Liver (tissue), 3 donors: ENCODE measurements at regions not wholly inside any gene's neighbourhood (a gene's known extent, or its start where the extent isn't known, plus 50 kb on each side); places are given as distances from the start of the nearest gene placed in this dataset.

Experiments used
- EGR1 ChIP-seq, 2 donors: IDR thresholded peaks; 2 replicates each; pipeline ENCODE4 v1.6.1; 2016 to 2018; ENCODE audit warnings: antibody characterized with exemption in 2 of 2, low read depth in 2 of 2
- FOXA1 ChIP-seq: IDR thresholded peaks from 2 replicates; pipeline ENCODE4 v1.6.1; 2016; ENCODE audit warnings: antibody characterized with exemption
- GABPA ChIP-seq, 2 donors: IDR thresholded peaks in 1 of 2; conservative IDR thresholded peaks in 1 of 2; 2 replicates each; pipeline ENCODE4 v1.6.1; 2016; ENCODE audit warnings: antibody characterized with exemption in 2 of 2, mild to moderate bottlenecking in 1 of 2, moderate library complexity in 1 of 2
- JUND ChIP-seq, 2 donors: IDR thresholded peaks; 2 replicates each; pipeline ENCODE4 v1.6.1; 2016; ENCODE audit warnings: antibody characterized with exemption in 2 of 2
- RAD21 ChIP-seq, 2 donors: IDR thresholded peaks; 2 replicates each; pipeline ENCODE4 v1.6.1; 2016; ENCODE audit warnings: antibody characterized with exemption in 2 of 2, mild to moderate bottlenecking in 2 of 2
- RXRA ChIP-seq, 2 donors: IDR thresholded peaks; 2 replicates each; pipeline ENCODE4 v1.6.1; 2017 to 2018; ENCODE audit warnings: antibody characterized with exemption in 2 of 2, mild to moderate bottlenecking in 1 of 2
- SP1 ChIP-seq: IDR thresholded peaks from 2 replicates; pipeline ENCODE4 v1.6.1; 2018; ENCODE audit warnings: antibody characterized with exemption, mild to moderate bottlenecking
- TAF1 ChIP-seq: conservative IDR thresholded peaks from 2 replicates; pipeline ENCODE4 v1.6.1; 2016; ENCODE audit warnings: antibody characterized with exemption, mild to moderate bottlenecking
- YY1 ChIP-seq: IDR thresholded peaks from 2 replicates; pipeline ENCODE4 v1.6.1; 2016; ENCODE audit warnings: antibody characterized with exemption, mild to moderate bottlenecking
- TF ChIP-seq, protein P1 (sequence below): fragments of 150-350 bp; IDR thresholded peaks from 2 replicates; pipeline ENCODE4 v1.5.1; 2017; ENCODE audit warnings: improper control_type of control experiment, low read depth, low read length; ENCODE audit not compliant: missing input control
- TF ChIP-seq, protein P2 (sequence below): IDR thresholded peaks from 2 replicates; pipeline ENCODE4 v1.6.1; 2016; ENCODE audit warnings: antibody characterized with exemption
- TF ChIP-seq, protein P3 (sequence below): IDR thresholded peaks from 2 replicates; pipeline ENCODE4 v1.6.1; 2016; ENCODE audit warnings: antibody characterized with exemption
- TF ChIP-seq, protein P4 (sequence below): IDR thresholded peaks from 2 replicates; pipeline ENCODE4 v1.6.1; 2016; ENCODE audit warnings: antibody characterized with exemption, mild to moderate bottlenecking
- TF ChIP-seq, protein P5 (sequence below): IDR thresholded peaks from 2 replicates; pipeline ENCODE4 v1.6.1; 2016; ENCODE audit warnings: antibody characterized with exemption
- donor health status: healthy.
- donor health status: healthy.

DNA sequence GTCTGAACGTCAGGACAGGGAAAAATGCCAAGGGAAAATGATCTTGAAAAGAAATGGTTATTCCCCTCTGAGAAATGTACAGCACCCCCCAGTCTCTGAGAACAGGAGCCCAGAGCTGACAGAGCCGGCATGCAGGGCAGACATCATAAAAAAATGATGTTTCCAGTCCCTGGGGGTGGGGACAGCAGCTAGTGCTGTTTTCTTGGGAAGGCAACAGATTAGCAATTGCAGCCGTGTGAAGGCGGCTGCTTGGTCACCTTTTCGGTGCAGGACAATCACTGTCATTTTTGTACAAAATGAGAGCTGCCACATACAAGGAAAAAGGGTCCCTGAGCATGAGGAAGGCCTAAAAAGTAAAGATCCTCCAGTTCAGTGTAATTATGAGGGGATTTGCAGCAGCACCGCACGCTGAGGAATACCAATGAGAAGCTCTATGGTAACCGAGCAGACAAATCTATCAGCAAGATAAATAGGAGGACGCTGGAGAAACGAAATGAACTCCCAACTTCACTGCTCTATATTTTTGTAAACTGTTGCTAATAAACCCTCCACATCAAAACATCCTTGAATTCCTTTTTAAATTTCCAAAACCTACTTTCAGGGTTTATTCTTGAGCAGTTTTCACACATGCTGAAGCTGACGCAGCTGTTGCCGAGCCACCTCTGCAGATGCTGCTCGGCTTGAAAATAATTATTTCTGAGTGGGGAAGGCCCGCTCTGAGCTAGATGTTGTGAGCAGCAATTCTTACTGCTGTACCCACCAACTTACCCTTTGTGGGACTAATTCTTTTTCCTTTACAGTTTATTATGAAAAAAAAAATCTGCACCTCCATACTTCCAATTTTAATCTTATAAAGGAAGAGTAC lies 98.2 kb upstream of the NEBL start:
- TF ChIP-seq, protein P1, sequence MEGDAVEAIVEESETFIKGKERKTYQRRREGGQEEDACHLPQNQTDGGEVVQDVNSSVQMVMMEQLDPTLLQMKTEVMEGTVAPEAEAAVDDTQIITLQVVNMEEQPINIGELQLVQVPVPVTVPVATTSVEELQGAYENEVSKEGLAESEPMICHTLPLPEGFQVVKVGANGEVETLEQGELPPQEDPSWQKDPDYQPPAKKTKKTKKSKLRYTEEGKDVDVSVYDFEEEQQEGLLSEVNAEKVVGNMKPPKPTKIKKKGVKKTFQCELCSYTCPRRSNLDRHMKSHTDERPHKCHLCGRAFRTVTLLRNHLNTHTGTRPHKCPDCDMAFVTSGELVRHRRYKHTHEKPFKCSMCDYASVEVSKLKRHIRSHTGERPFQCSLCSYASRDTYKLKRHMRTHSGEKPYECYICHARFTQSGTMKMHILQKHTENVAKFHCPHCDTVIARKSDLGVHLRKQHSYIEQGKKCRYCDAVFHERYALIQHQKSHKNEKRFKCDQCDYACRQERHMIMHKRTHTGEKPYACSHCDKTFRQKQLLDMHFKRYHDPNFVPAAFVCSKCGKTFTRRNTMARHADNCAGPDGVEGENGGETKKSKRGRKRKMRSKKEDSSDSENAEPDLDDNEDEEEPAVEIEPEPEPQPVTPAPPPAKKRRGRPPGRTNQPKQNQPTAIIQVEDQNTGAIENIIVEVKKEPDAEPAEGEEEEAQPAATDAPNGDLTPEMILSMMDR = no peak
- TF ChIP-seq FOXA1 (no peak), YY1 (no peak), TAF1 (no peak), RAD21 (IDR thresholded peaks at IDR 0.05) (no peak), GABPA (IDR thresholded peaks at IDR 0.05 in 1 of 2, conservative IDR thresholded peaks at IDR 0.05 in 1 of 2) (no peak), RXRA (IDR thresholded peaks at IDR 0.05) (no peak), EGR1 (IDR thresholded peaks at IDR 0.05; ENCODE audit: low read depth in 2 of 2) (no peak), JUND (IDR thresholded peaks at IDR 0.05) (no peak), SP1 (no peak)
- TF ChIP-seq, protein P2, sequence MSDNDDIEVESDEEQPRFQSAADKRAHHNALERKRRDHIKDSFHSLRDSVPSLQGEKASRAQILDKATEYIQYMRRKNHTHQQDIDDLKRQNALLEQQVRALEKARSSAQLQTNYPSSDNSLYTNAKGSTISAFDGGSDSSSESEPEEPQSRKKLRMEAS = no peak
- TF ChIP-seq, protein P3, sequence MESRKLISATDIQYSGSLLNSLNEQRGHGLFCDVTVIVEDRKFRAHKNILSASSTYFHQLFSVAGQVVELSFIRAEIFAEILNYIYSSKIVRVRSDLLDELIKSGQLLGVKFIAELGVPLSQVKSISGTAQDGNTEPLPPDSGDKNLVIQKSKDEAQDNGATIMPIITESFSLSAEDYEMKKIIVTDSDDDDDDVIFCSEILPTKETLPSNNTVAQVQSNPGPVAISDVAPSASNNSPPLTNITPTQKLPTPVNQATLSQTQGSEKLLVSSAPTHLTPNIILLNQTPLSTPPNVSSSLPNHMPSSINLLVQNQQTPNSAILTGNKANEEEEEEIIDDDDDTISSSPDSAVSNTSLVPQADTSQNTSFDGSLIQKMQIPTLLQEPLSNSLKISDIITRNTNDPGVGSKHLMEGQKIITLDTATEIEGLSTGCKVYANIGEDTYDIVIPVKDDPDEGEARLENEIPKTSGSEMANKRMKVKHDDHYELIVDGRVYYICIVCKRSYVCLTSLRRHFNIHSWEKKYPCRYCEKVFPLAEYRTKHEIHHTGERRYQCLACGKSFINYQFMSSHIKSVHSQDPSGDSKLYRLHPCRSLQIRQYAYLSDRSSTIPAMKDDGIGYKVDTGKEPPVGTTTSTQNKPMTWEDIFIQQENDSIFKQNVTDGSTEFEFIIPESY = no peak
- TF ChIP-seq, protein P4, sequence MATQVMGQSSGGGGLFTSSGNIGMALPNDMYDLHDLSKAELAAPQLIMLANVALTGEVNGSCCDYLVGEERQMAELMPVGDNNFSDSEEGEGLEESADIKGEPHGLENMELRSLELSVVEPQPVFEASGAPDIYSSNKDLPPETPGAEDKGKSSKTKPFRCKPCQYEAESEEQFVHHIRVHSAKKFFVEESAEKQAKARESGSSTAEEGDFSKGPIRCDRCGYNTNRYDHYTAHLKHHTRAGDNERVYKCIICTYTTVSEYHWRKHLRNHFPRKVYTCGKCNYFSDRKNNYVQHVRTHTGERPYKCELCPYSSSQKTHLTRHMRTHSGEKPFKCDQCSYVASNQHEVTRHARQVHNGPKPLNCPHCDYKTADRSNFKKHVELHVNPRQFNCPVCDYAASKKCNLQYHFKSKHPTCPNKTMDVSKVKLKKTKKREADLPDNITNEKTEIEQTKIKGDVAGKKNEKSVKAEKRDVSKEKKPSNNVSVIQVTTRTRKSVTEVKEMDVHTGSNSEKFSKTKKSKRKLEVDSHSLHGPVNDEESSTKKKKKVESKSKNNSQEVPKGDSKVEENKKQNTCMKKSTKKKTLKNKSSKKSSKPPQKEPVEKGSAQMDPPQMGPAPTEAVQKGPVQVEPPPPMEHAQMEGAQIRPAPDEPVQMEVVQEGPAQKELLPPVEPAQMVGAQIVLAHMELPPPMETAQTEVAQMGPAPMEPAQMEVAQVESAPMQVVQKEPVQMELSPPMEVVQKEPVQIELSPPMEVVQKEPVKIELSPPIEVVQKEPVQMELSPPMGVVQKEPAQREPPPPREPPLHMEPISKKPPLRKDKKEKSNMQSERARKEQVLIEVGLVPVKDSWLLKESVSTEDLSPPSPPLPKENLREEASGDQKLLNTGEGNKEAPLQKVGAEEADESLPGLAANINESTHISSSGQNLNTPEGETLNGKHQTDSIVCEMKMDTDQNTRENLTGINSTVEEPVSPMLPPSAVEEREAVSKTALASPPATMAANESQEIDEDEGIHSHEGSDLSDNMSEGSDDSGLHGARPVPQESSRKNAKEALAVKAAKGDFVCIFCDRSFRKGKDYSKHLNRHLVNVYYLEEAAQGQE = no peak
- TF ChIP-seq, protein P5, sequence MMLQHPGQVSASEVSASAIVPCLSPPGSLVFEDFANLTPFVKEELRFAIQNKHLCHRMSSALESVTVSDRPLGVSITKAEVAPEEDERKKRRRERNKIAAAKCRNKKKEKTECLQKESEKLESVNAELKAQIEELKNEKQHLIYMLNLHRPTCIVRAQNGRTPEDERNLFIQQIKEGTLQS = no peak
